ENCODE measurements at regions not wholly inside any gene's neighbourhood (a gene's known extent, or its start where the extent isn't known, plus 50 kb on each side); places are given as distances from the start of the nearest gene placed in this dataset.

GRCh38 chr11:34799848-34800247 is 116.3 kb downstream of the APIP start:
- TF ChIP-seq CTCF (IDR thresholded peaks at IDR 0.05) (no peak), POLR2AphosphoS5 (IDR thresholded peaks at IDR 0.05) (no peak)

Data from prostate gland (tissue), 2 donors.